ENCODE measurements at regions not wholly inside any gene's neighbourhood (a gene's known extent, or its start where the extent isn't known, plus 50 kb on each side); places are given as distances from the start of the nearest gene placed in this dataset.

GRCh38 chr5:3127423-3127911 lies 376.0 kb upstream of the IRX2 start:
- no peak for DNase-seq

GRCh38 chr5:3126639-3127038 lies 375.2 kb upstream of the IRX2 start:
- no peak for DNase-seq

GRCh38 chr5:3124410-3124809 lies 372.9 kb upstream of the IRX2 start:
- no peak for DNase-seq

DNA sequence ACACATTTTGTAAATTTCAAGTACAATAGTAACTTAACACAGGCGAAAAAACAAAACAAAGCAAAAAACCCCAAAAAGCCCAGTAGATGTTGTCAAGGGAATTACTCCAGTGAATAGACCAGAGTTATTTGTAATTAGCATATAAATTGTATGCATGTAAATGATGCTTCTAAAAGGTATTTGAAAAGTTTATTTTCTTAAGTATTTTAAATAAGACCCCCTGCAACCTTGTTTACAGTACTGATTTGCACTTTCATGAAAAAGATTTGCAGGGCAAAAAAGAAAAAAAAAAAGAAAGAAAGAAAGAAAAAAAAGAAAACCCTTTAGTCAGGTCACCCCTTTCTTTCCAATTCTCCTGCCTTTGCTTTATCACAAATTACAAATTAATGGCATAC lies 372.3 kb upstream of the IRX2 start:
- no peak for DNase-seq

DNA sequence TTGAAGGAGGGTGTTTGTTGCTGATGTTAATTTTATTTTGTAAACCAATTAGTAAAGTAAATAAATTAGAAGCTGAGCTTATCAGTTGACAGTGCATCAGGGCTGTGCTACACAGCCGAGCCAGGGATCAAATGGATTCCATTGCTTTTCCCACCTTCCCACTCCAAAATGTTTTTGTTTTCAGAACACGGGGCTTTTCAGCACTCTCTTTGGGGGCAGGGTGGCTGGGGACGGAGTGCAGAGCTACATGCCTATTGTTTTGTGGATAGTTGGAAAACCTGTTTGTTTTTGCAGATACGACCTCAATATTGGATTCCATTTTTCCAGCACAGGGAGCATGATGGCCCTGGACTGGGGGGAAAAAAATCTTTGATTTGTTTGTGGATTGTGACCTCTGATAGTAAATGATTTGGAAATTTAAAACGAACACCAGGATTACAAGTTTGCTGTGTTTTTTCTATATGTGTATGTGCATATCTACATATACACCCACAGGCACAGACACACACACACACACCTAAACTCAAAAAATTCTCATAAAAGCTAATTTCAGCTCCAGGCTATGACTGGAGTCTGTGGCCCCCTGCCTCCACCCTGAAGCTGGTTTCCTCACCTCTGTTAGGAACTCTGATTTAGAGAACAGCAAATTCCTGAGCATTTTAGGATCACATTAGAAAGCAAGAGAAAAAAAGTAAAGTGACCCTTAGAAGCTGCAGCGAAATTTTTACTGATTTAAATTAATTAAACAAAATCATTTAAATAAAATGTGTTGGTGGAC lies 371.7 kb upstream of the IRX2 start:
- no peak for DNase-seq

DNA sequence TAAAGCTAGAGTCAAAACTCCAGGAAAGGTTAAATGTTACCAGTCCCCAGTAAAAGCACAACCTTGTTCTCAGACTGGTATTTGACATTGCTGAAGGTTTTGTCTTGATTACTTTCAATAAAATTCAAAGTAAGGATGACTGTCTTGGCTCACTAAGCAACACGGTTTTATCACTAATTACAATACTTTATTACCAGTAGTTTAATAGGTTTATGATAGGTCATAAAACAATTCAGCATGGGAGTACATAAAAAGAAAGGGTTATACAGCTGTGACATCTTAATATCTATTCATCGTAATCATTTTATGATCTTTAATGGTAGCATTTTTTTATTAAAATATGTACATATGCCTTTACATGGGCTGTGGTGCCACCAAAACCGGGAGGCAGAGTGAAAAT lies 370.7 kb upstream of the IRX2 start:
- DNase-seq, result no peak

GRCh38 chr5:3121813-3122212 lies 370.3 kb upstream of the IRX2 start:
- DNase-seq, result no peak

DNA sequence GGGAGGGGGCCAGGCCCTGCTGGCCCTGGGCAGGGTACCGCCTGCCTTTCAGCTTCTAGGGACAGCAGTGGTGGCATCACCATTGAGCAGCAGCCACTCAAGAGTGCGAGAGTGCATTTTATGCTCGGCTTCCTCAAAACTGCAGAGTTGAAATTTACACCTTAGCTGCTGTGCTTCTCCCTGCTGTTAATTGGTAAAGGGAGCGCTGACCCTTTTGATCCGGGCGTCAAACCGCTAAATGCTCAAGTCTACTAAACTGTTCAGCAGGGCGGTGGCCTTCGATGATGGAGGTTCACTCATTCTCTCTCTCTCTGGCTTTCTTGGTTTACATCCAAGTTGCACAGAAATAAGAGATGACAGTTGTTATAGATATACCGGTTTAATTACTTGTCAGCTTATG lies 368.6 kb upstream of the IRX2 start:
- DNase-seq, result no peak

DNA sequence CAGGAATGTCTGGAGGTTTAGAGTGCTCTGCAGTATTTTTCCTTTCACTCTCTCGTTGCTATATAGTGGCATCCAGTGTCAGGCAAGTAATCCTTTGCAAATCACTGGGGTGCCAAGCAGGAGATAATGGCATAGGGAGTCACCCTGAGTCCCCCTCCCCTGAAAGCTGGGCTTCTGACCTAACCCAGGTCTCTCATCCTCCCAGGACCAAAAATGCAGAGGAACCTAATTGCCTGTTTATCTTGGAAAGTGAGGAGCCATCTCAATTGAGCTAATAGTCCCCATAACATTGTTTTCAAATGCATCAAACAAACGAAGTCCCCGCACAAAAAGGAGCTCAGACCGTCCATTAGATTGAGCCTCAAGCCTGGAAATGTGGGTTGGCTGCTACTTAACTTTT lies 368.0 kb upstream of the IRX2 start:
- DNase-seq, result no peak

DNA sequence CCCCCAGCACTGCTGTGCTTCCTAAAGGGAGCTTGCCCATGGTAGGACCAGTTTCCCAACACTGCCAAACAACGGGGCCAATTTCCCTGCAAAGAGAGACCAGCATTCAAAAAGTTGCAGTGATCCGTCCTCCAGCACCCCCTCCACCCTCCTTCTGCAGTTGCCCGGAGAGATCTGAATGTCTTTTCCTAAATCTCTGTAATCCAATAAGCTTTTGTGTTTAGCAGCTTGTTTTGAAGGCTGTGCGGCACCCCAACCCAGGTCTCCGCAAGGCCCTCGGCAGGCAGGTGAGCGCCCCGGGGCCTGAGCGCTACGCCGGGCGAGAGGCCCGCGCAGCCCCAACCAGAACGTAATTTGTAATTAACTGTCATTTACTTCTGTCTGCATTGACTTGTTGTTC lies 366.9 kb upstream of the IRX2 start:
- no peak for DNase-seq

DNA sequence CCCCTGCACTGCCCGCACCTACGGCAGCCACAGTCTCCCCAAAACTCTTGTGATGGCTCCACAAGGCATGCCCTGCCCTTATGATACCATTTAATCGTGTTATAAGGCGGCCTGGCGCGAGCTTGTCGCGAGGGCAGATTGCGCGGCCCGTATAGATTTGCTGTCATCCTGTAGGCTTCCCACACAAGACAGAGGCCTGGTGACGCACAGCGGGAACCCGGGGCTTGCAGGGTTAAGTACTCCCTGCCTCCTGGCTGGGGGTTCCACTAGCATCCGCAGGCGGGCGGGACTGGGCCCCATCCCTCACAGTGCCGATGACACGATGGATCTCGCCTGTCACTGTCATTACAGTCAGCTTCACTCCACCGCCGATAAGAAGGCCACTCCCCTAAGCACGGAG lies 364.9 kb upstream of the IRX2 start:
- DNase-seq, result no peak

- DNase-seq, result no peak
Observed at GRCh38 chr5:3114467-3114866, 363.0 kb upstream of the IRX2 start.

DNA sequence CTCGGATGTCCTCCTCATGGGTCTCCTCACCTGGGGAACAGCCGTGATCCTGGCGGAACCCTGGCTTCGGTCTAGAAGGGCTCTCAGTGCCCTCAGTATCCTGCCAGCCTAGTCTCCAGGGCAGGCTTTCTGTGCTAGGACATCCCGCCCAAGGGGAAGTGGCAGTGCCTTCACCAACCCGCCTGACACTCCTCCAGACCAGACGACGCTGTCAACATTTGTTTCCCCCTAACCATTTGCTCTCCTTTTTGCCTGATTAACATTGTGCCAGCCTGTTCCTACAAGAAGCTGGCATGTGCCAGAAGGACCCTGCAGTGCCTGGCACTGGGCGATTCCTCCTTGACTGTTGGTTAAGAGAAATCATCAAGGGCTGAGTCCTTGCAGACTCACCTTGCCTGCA lies 358.9 kb upstream of the IRX2 start:
- DNase-seq, result no peak

DNA sequence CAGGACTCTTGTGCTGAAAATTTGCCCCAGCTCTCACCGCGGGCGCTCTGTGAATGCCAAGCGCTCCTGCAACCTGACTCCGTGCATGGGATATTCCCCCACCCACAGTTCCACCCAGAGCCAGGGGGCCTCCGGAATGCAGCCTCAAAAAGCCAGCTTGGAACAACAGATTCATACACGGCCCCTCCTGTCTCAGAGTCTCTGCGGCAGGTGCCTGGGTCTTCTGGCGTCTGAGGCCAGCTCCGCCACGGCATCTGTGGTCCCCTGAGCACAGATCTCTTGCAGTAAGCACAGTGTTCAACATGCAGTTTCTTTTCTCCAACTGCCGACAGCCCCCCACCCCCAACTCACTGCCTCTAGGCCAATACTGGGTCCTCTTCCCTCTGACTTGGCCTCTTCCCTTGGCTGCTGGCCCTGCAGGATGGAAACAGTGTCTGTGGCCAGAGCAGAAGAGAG lies 355.7 kb upstream of the IRX2 start:
- DNase-seq, result no peak

DNA sequence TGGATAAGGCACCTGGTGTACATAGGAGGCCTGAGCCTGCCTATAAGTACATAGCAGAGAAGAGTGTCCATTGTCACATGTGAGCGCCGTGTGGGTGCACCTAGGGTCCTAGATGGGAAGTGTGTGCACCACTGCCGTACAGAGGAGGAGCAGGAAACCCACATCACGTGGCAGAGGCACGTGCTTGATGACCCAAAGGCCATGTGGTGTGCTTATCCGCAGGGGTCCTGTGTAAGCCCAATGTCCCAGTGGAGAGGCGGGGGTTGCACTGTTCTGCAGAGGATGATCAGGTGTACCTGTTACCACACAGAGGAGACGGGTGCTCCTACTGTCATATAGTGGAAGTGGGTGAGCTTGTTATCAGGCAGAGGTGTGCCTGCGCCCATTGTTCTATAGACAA lies 354.1 kb upstream of the IRX2 start:
- no peak for DNase-seq

DNA sequence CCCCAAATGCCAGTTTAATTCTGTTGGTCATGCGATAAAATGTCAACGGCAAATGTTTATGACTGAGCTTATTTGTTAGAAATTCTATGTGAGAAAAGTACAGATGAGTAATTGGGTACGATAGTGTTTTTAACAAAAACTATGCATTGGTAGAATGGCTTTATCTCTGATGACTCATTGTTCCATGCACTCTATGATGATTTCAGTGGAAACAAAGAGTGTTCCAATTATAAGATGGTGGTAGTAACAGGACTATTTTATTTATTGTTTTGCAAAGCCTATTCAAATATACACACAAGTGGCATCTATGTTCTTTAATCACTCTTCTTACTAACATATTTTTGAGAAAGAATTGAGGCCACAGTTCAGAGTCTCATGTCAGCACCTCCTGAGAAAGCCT lies 353.7 kb upstream of the IRX2 start:
- DNase-seq, result no peak

DNA sequence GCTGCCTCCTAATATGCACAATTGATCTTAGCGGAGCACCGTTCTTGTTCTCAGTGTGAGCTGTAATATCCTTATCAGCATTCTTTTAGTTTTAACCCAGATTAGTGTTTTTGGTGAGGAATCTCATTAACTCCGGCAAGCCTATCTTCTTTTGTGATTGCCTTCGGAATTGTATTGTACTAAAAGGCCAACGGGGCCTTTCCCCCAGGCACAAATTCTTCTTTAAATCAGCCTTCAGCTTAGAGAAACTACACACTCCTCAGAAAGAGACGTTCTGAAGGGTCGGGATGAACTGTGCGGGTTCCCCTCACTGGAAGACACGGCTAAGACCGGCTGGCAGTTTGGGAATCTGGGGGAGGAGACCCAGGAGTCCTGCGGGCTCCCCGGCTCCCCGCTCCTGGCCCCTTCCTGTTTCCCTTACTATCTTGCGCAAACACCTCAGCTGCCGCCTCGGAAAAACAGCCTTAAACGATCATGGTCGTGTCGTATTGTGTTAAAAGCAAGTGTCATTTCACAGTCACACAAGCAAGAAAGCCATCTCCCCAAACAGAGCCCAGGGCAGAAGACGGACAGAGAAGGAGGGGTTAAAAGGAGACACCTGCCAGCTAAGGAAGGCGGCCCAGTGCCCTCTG lies 353.1 kb upstream of the IRX2 start:
- DNase-seq, result no peak

- no peak for DNase-seq
Observed at GRCh38 chr5:3103262-3103811, 351.9 kb upstream of the IRX2 start.

DNA sequence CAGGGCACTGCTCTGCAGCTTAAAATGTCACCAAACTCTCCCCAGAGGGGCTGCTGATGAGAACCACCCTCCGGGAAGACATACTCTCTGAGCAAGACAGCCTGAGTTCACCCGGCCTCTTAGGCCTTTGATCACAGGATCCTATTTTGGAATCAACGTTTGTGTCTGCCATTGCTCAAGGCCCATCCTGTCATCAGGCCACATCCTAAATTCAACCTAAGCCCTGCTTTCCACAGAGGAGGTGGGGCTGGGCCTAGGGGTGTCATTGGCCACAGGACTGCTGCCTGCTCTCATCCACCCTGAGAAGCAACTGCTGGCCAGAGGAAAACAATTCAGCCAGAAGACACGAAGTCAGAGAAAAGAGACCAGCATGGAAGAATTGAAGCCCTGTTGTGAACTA lies 351.1 kb upstream of the IRX2 start:
- no peak for DNase-seq

DNA sequence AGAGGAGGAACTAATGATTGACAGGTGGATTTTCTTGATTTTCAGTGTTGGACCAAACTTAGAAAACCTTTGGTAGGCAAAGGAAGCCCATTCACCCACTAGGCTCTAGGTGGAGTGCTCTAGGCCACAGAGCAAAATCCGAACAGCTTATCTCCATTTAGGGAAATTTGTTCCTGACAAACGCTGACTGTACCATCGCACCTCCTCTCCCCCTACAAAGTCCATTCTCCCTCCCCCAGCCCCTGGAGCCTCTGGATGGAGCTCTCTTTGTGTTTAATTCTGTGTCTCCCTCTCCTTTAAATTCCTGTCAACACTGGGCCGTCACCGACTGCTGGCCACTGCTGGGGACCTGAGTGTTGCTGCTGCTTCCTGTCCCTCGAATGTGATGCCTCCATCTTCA lies 350.1 kb upstream of the IRX2 start:
- no peak for DNase-seq

DNA sequence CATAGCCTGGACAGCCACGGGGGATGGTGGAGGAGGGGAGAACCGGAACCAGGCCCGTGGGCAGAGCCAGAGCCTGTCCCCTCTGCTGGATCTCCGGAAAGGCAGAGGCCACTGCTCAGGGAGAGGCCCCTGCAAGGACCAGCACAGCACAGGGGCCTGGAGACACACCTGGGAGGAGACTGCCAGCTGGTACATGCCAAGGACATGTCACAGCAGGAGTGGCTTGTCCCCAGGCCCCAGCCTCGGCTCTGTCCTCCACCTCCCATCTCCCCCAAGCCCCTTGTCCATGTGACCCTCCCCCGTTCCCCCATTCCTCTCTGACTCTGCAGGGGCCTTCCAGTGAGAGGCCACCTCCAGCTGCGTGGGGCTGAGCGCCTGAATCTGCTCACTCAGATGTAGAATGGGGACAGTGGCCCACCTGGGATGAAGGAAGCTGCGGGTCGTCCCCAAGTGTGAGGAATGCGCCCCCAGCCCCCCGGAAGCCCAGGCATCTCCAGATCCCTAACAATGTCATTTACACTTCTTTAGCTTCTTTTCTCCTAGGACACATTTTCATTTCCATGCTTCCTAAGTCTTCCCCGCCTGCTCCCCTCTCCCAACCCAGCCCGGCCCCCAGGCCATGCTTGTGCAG lies 349.6 kb upstream of the IRX2 start:
- DNase-seq, result no peak

- no peak for DNase-seq
Observed at GRCh38 chr5:3099954-3100353, 348.5 kb upstream of the IRX2 start.

GRCh38 chr5:3099526-3099925 lies 348.0 kb upstream of the IRX2 start:
- no peak for DNase-seq

GRCh38 chr5:3098821-3099220 lies 347.3 kb upstream of the IRX2 start:
- no peak for DNase-seq
